22Rv1 (cell line): ENCODE measurements at regions not wholly inside any gene's neighbourhood (a gene's known extent, or its start where the extent isn't known, plus 50 kb on each side); places are given as distances from the start of the nearest gene placed in this dataset.

ENCODE experiments used
- ZFX ChIP-seq: fragments of 450-650 bp; IDR thresholded peaks from 2 replicates; pipeline ENCODE4 v1.6.1; 2017; ENCODE audit warnings: antibody characterized with exemption, borderline replicate concordance
- TF ChIP-seq, protein P1 (sequence below): fragments of 450-650 bp; IDR thresholded peaks from 2 replicates; pipeline ENCODE4 v1.5.1; 2017; ENCODE audit warnings: mild to moderate bottlenecking

DNA sequence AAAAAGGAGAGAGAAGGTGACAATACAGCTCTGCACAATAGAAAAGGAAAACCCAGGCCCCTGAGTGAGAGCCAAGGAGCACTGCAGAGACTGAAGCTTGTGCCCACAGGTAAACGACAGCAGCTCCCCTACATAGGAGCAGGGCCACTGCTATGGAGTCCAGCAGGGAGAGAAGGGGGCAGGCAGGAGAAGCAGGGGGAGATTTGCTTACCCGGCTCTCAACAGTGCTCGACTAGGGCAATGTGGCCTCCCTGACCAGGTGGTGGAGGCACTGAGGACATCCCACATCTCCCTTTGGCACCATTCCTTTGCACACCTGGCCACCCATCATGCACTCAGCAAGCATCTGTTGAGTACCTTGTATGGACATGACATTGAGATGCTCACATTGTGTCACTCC, 153.0 kb downstream of the EVX1 start:
- TF ChIP-seq, protein P1, sequence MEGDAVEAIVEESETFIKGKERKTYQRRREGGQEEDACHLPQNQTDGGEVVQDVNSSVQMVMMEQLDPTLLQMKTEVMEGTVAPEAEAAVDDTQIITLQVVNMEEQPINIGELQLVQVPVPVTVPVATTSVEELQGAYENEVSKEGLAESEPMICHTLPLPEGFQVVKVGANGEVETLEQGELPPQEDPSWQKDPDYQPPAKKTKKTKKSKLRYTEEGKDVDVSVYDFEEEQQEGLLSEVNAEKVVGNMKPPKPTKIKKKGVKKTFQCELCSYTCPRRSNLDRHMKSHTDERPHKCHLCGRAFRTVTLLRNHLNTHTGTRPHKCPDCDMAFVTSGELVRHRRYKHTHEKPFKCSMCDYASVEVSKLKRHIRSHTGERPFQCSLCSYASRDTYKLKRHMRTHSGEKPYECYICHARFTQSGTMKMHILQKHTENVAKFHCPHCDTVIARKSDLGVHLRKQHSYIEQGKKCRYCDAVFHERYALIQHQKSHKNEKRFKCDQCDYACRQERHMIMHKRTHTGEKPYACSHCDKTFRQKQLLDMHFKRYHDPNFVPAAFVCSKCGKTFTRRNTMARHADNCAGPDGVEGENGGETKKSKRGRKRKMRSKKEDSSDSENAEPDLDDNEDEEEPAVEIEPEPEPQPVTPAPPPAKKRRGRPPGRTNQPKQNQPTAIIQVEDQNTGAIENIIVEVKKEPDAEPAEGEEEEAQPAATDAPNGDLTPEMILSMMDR = no peak
- TF ChIP-seq ZFX = no peak
